ENCODE measurements at regions not wholly inside any gene's neighbourhood (a gene's known extent, or its start where the extent isn't known, plus 50 kb on each side); places are given as distances from the start of the nearest gene placed in this dataset.
A peak's percentile ranks its signal among the peaks of the same experiment; 100 is the strongest.
"Not testable (repeated sequence)": the region's sequence is repeated elsewhere in the genome, so short reads cannot be mapped to it uniquely, and the experiment has no call there.

GRCh38 chr2:53508667-53509066 lies 258.9 kb upstream of the CHAC2 start:
- no peak overlapping the region for H3K27ac ChIP-seq
- H3K36me3 ChIP-seq, result no peaks in the 10 kb centered on the region
- ATAC-seq (ENCODE audit: insufficient number of reproducible peaks, low FRiP score, low read depth), result no peak
- TF ChIP-seq CTCF (IDR thresholded peaks at IDR 0.05), result no peak
- H3K4me3 ChIP-seq, result no peak overlapping the region
- no peaks in the 10 kb centered on the region for H3K9me3 ChIP-seq
- peaks cover 0 to 6% of the 10 kb centered on the region in 2 donors for H3K4me1 ChIP-seq (ENCODE audit: control insufficient read depth in 1 of 2, low read depth in 2 of 2)
- no peak for DNase-seq (ENCODE audit: low spot score)
- H3K27me3 ChIP-seq (replicated peaks; ENCODE audit: insufficient read depth), result no peaks in the 10 kb centered on the region

GRCh38 chr2:53507070-53507469 lies 260.5 kb upstream of the CHAC2 start:
- not testable (repeated sequence) for H3K9me3 ChIP-seq; H3K4me3 ChIP-seq; H3K27me3 ChIP-seq (replicated peaks; ENCODE audit: insufficient read depth); DNase-seq (ENCODE audit: low spot score); H3K27ac ChIP-seq; H3K4me1 ChIP-seq (ENCODE audit: control insufficient read depth in 1 of 2, low read depth in 2 of 2); H3K36me3 ChIP-seq; ATAC-seq (ENCODE audit: insufficient number of reproducible peaks, low FRiP score, low read depth)

- Histone ChIP-seq H3K4me3 (no peak overlapping the region), H3K27ac (no peak overlapping the region), H3K9me3 (no peaks in the 10 kb centered on the region), H3K4me1 (ENCODE audit: control insufficient read depth in 1 of 2, low read depth in 2 of 2) (peaks cover 0 to 6% of the 10 kb centered on the region in 2 donors), H3K27me3 (replicated peaks; ENCODE audit: insufficient read depth) (no peaks in the 10 kb centered on the region), H3K36me3 (no peaks in the 10 kb centered on the region)
- ATAC-seq (ENCODE audit: insufficient number of reproducible peaks, low FRiP score, low read depth) (no peak), DNase-seq (ENCODE audit: low spot score) (no peak)
- TF ChIP-seq CTCF (IDR thresholded peaks at IDR 0.05), result no peak
These were observed 261.8 kb upstream of the CHAC2 start for GRCh38 chr2:53505826-53506225.

- H3K4me3 ChIP-seq, result no peak overlapping the region
- ATAC-seq (ENCODE audit: insufficient number of reproducible peaks, low FRiP score, low read depth) (no peak), DNase-seq (ENCODE audit: low spot score) (no peak)
- H3K27ac ChIP-seq, result no peak overlapping the region
- H3K9me3 ChIP-seq, result no peaks in the 10 kb centered on the region
- H3K4me1 ChIP-seq (ENCODE audit: control insufficient read depth in 1 of 2, low read depth in 2 of 2), result peaks cover 0 to 19% of the 10 kb centered on the region in 2 donors
- no peaks in the 10 kb centered on the region for H3K27me3 ChIP-seq (replicated peaks; ENCODE audit: insufficient read depth)
- no peaks in the 10 kb centered on the region for H3K36me3 ChIP-seq
- TF ChIP-seq CTCF (IDR thresholded peaks at IDR 0.05), result no peak
These were observed 263.1 kb upstream of the CHAC2 start for GRCh38 chr2:53504507-53504906.

GRCh38 chr2:53500181-53500580 lies 267.4 kb upstream of the CHAC2 start:
- Histone ChIP-seq H3K9me3 (no peaks in the 10 kb centered on the region), H3K36me3 (no peaks in the 10 kb centered on the region), H3K4me3 (no peak overlapping the region), H3K4me1 (ENCODE audit: control insufficient read depth in 1 of 2, low read depth in 2 of 2) (peaks cover 18 to 56% of the 10 kb centered on the region in 2 donors), H3K27me3 (replicated peaks; ENCODE audit: insufficient read depth) (no peaks in the 10 kb centered on the region), H3K27ac (peak overlapping the region; percentile 47 to 74)
- DNase-seq (ENCODE audit: low spot score) (peak; percentile 11), ATAC-seq (ENCODE audit: insufficient number of reproducible peaks, low FRiP score, low read depth) (no peak)
- no peak for TF ChIP-seq CTCF (IDR thresholded peaks at IDR 0.05)

GRCh38 chr2:53498210-53498609 lies 269.4 kb upstream of the CHAC2 start:
- ATAC-seq (ENCODE audit: insufficient number of reproducible peaks, low FRiP score, low read depth) (peak; percentile 64), DNase-seq (ENCODE audit: low spot score) (no peak)
- no peaks in the 10 kb centered on the region for H3K36me3 ChIP-seq
- peak overlapping the region; percentile 50 to 74 for H3K27ac ChIP-seq
- no peak overlapping the region for H3K4me3 ChIP-seq
- peaks cover 18 to 56% of the 10 kb centered on the region in 2 donors for H3K4me1 ChIP-seq (ENCODE audit: control insufficient read depth in 1 of 2, low read depth in 2 of 2)
- no peaks in the 10 kb centered on the region for H3K9me3 ChIP-seq
- no peak for TF ChIP-seq CTCF (IDR thresholded peaks at IDR 0.05)
- H3K27me3 ChIP-seq (replicated peaks; ENCODE audit: insufficient read depth), result no peaks in the 10 kb centered on the region

Measured in thoracic aorta (tissue), 2 donors.